Hematopoietic multipotent progenitor cell (in vitro differentiated cells): ENCODE measurements at regions not wholly inside any gene's neighbourhood (a gene's known extent, or its start where the extent isn't known, plus 50 kb on each side); places are given as distances from the start of the nearest gene placed in this dataset.

ENCODE experiments used
- DNase-seq, 3 donors: peaks; one replicate each; pipeline ENCODE4 v3.0.0-alpha.2; 2011 to 2015; ENCODE audit warnings: low read depth in 2 of 3, low spot score in 2 of 3

GRCh38 chr4:12729384-12729783 lies 754.8 kb downstream of the RAB28 start:
- DNase-seq = peak in 2 of 3 donors; percentile 3 to 47

- peak in 2 of 3 donors; percentile 19 to 30 for DNase-seq
Measured at GRCh38 chr4:12724510-12724909, 759.6 kb downstream of the RAB28 start.

DNA sequence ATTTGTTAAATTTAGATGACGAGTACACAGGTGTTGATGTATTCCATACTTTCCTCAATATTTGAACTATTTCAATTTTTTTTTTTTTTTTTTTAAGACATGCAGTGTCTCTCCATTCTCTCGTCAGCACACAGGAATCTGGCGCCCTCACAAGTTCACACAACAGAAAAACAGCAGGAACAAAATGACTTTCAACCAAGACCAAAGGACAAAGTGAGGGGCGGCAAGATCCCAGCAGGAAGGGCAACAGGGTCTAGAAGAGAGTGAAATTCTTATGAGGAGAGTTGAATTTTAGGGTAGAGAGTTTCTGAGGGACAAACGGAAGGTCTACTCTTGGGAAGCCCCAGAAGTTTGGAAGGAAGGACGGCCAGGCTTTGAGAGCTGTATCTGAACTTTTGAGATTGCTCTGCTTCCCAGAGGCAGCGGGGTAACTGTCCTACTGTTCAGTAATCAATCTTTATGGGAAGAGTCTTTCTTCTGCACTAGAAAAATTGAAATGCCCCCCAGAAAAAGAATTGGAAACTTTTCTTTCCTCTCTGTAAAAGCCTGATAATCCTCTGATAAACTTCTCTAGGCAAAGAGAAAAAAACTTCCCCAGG lies 760.2 kb downstream of the RAB28 start:
- DNase-seq = peak in 1 of 3 donors; percentile 2

GRCh38 chr4:12716896-12717295 lies 767.2 kb downstream of the RAB28 start:
- no peak for DNase-seq

DNA sequence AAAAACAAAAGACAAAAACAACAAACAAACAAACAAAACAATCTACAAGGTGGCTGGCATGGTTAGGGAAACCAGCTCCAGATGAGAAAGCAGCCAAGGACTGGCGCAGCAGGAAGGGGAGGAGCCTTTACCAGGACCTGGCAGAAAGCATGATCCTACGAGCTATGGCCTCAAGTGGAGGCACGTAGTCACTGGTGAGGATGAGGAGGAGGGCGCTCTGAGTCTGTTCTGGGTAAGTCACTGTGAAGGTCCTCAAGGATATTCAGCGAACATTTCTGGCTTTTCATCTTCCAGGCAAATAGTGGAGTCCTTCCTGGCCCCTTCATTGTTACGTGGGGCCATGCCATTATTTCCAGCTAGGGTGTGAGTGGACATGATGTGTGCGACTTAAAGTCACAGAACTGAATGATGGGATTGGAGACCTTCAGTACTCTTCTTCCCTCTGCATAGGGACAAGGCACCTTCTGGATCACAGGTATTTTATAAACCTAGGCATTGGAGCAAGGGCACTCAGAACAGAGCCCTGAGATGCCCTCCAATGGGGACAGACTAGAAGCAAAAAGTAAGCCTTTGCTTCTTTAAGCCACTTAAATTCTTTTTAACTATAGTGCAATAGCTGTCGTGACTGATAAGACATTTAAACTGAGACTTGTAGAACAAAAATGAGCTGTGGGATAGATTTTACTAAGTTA lies 771.3 kb downstream of the RAB28 start:
- DNase-seq = no peak

GRCh38 chr4:12707381-12708175 lies 776.6 kb downstream of the RAB28 start:
- DNase-seq = no peak

GRCh38 chr4:12703036-12703435 lies 781.1 kb downstream of the RAB28 start:
- DNase-seq = no peak

GRCh38 chr4:12701384-12701783 lies 782.8 kb downstream of the RAB28 start:
- DNase-seq = no peak

- no peak for DNase-seq
Measured at GRCh38 chr4:12697970-12698369, 786.2 kb downstream of the RAB28 start.

GRCh38 chr4:12692815-12693214 lies 791.3 kb downstream of the RAB28 start:
- DNase-seq = no peak

DNA sequence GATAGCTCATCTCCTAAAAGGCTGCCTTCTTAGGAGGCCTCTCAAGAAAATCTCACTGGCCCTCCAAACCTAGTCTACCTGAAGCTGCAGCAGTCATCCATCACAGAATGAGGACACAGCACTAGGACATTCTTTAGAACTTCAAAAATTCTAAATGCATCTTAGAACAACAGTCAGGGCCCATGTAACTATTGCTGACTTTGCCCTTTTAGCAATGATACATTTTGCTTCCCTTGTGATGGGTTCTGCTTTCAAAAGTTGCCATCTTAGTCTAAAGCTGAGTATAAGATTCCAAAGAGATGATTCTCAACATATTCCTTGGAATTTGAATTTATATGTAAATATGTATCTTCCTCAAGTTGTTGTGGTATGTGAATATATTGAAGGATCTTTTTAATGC lies 793.0 kb downstream of the RAB28 start:
- DNase-seq = no peak

DNA sequence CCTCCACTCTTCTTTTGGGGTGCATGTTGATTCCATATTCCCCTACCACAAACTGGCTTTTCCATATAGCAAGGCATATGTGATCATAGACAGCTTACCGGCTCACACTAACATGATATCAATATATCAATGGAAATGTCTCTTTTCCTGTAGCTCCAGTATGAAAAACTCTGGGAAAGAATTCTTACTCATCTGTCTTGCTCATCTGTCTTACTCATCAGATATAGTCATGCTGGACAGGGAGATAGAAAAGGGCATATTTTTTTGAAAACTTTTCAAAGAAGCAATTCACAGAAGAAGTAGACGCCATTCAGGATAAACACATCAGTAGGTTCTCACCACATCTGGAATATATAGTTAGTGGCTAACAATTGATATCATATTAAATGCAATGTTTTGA lies 794.7 kb downstream of the RAB28 start:
- no peak for DNase-seq

DNA sequence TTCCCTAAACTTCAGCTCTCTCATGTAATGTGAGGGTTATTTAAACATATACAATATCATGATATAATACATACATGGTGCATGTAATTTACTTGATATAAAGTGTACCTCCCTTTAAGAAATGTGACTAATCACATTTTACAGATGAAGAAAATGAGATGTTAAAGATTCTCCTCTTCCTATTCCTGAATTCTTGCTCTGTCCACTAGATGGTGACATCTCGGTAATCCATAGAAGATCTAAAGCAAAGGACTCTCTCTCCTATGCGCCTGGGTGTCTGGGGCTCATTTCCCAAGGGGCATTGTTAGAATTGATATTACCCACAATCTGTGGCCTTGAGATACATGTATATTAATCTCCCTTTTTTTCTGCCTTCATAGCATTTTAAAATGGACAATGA lies 804.9 kb downstream of the RAB28 start:
- no peak for DNase-seq

- no peak for DNase-seq
Measured at GRCh38 chr4:12674184-12674583, 810.0 kb downstream of the RAB28 start.

GRCh38 chr4:12672303-12672702 lies 811.8 kb downstream of the RAB28 start:
- DNase-seq = no peak

GRCh38 chr4:12658146-12658545 lies 826.0 kb downstream of the RAB28 start:
- DNase-seq = no peak

GRCh38 chr4:12651876-12652275 lies 832.3 kb downstream of the RAB28 start:
- no peak for DNase-seq

- DNase-seq = no peak
Measured at GRCh38 chr4:12645732-12646131, 838.4 kb downstream of the RAB28 start.

DNA sequence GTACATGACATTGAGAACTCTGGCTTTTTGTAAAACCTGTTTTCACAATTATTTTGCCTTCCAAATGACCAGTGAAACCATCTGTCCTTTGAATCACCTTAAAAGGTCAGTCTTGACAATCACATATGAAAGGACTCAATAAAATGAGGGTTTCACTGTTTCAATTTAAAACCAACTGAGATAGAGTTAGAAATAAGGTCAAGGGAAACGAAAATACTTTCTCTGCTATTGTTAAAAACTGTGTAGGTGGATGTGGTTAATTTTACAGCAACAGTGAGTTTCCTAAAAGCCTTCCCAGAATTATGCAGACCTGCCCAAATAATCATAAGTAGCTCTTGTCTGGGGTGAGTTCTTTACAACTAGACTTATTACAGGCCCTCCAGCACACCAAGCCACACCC lies 839.9 kb downstream of the RAB28 start:
- DNase-seq = no peak

GRCh38 chr4:12636191-12636590 lies 847.9 kb downstream of the RAB28 start:
- DNase-seq = no peak

- DNase-seq = no peak
Measured at GRCh38 chr4:12635629-12636028, 848.5 kb downstream of the RAB28 start.
